Amygdala (tissue), 56 donors: ENCODE measurements at regions not wholly inside any gene's neighbourhood (a gene's known extent, or its start where the extent isn't known, plus 50 kb on each side); places are given as distances from the start of the nearest gene placed in this dataset.

Experiments
- DNase-seq, 56 donors: peaks; one replicate each; lab custom pipeline; 2025; lab: John Stamatoyannopoulos, UW

GRCh38 chr16:27735031-27735430 lies 185.1 kb downstream of the KATNIP start:
- no peak for DNase-seq

GRCh38 chr16:27736431-27736830 lies 186.5 kb downstream of the KATNIP start:
- DNase-seq, result no peak

- no peak for DNase-seq
These were observed 187.6 kb downstream of the KATNIP start for GRCh38 chr16:27737513-27737912.
